Right hindlimb (tissue), 1 donor: ENCODE measurements at regions not wholly inside any gene's neighbourhood (a gene's known extent, or its start where the extent isn't known, plus 50 kb on each side); places are given as distances from the start of the nearest gene placed in this dataset.
"Not testable (repeated sequence)": the region's sequence is repeated elsewhere in the genome, so short reads cannot be mapped to it uniquely, and the experiment has no call there.

Experiments used
- DNase-seq: peaks from one replicate; pipeline ENCODE4 v3.0.0-alpha.2; 2018

DNA sequence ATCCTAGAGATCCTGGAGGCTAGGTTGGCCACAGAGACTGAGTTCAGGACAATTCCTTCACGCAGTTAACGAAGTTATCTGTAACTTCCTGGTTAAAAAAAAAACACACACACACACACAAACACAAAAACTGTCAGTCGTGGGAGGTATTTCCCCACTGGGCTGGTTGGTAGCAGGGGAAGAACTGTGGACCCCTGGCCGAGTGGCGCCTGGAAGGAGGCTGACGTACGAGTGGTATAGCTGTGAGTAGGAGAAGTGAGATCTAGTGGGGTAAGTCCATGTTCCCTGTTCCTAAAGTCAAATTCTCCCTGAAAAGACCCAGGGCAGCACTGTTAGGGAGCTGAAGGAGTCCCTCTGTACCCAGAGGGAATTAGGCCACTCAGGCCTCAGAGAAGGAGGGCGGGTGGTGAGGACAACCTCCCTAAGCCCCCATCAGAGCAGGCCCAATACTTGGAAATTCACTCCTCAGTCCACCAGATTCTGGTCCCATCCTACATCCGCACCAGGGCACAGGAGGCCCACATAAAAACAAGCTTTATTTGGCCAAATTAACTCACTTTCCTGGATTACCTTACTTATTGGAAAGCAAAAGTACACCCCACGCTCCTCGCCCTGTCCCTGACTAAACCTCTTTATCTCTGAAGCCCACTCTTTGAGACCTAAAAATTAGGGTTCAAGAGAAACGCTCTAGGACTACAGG, 108.3 kb upstream of the FOXD4L5 start:
- not testable (repeated sequence) for DNase-seq

DNA sequence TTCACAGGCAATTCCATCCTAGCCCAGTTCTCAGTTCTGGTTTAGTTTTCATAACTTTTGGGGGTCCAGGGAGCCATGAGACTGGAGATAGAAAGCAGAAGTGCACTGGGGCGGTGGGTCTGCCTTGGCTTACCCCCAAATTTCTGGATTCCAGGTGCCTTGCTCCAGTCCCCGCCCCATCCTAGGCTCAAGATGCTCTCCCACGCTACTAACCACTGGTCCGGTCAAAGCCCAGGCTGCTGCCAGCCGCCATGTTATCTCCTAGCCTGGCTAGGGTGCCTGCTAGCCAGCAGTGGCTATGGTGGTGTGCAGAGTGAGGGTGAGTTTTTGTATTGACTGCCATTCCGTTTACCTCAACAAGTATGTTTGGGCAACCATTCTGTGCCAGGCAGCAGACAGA, 107.6 kb upstream of the FOXD4L5 start:
- not testable (repeated sequence) for DNase-seq

DNA sequence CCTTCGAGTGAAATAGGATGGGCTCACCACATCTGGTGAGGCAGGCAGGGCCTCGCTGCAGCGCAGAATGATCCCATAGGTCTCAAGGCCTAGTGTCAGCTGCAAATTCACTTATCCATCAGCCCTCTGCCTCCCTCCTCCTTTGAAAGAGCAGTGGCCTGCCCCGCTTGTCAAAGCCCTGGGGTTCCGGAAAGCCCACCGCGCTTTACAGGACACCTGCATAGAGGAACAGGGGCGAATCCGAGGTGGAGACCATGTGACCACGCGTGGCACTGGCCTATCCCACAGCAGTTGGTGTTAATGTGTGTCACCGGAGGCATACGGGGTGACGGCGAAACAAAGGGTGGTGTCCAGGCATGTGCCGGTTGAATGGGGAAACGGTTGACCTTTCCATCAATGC, 104.7 kb upstream of the FOXD4L5 start:
- DNase-seq, result not testable (repeated sequence)

DNA sequence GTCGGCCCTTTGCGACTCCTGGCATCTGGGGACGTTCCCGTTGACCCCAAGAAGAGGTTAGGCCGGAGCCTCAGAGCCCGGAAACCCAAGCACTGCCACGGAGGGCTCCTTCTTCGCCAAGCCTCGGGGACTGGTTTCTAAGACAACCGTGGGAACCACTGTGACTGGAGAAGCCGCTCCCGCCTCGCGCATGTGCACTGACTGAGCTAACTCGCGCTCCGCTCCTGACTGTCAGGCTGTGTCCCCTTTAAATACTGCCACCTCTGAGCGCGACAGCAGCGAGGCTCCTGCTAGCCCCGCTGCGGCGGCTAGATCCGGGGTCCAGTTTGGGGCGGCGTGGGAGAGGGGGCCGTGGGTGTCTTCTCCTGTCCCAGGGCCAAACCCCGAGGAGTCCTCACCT, 104.2 kb upstream of the FOXD4L5 start:
- not testable (repeated sequence) for DNase-seq

DNA sequence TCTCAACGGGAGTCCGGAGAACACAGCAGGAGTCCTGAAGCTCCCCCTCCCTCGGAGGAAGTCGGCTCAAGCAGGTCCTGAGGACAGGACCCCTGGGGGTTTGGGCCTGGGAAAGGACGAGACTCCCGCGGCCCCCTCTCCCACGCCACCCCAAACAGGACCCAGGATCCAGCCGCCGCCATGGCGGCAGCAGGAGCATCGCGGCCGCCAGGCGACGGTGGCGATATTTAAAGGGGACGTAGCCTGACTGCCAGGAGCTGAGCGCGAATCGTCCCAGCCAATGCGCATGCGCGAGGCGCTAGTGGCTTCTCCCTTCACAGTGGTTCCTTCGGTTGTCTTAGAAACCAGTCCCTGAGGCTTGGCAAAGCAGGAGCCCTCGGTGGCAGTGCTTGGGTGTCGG, 101.7 kb upstream of the FOXD4L5 start:
- peak; percentile 74 for DNase-seq

DNA sequence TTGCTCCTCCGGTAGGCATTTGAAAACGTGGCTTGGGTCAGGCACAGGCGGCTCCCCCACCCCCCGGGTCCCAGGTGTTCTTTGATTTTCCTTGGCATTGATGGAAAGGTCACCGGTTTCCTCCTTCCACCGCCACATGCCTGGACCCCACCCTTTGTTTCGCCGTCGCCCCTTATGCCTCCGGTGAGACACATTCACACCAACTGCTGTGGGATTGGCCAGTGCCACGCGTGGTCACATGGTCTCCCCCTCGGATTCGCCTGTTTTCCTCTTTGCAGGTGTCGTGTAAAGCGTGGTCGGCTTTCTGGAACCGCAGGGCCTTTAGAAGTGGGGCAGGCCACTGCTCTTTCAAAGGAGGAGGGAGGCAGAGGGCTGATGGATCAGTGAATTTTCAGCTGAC, 101.2 kb upstream of the FOXD4L5 start:
- DNase-seq, result not testable (repeated sequence)

DNA sequence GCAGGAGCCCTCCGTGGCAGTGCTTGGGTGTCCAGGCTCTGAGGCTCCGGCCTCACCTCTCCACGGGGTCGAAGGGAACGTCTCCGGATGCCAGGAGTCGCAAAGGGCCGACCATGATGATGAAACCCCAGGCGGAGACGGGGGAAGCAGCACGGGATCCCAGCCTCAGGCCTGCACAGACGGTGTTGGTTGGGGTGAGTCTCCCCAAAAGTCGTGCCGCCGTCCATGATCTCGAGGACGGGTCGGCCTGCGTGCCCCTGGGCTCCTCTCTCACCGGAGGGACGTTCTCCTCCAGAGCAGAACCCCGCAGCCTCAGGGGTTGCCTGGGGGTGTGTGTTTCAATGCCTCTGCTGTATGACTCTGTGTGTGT, 100.6 kb upstream of the FOXD4L5 start:
- DNase-seq, result not testable (repeated sequence)

DNA sequence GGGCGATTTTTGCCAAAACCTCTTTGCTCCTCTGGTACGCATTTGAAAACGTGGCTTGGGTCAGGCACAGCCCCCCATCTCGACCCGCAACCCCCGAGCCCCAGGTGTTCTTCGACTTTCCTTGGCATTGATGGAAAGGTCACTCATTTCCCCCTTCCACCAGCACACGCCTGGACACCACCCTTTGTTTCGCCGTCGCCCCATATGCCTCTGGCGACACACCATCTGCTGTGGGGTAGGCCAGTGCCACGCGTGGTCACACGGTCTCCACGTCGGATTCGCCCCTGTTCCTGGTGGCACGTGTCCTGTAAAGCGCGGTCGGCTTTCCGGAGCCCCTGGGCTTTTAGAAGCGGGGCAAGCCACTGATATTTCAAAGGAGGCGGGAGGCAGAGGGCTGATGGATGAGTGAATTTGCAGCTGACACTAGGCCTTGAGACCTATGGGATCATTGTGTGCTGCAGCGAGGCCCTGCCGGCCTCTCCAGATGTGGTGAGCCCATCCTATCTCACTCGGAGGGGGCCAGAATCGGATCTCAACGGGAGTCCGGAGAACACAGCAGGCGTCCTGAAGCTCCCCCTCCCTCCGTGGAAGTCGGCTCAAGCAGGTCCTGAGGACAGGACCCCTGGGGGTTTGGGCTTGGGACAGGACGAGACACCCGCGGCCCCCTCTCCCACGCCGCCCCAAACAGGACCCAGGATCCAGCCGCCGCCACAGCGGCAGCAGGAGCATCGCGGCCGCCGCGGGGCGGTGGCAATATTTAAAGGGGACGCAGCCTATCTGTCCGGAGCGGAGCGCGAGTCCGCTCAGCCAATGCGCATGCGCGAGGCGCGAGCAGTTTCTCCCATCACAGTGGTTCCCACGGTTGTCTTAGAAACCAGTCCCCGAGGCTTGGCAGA, 100.0 kb upstream of the FOXD4L5 start:
- not testable (repeated sequence) for DNase-seq

DNA sequence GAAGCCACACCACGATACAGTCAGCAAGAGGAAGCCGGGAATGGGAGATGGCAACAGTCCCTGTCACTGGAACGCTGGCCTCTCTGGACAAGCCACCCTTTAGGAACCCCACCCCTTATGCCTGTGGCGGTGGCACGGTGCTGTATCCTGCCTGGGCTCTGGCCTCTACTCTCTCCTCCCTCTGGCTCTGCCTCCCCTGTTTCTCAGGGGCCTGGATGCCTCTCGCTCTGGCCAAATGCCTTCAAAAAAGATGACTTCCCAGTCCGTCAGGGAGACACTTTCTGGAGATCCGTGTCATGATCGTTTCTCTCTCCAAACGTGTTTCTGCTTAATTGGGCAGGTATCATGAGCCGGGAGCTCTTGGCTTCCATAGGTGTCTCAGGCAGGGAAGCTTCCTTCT, 99.1 kb upstream of the FOXD4L5 start:
- DNase-seq, result not testable (repeated sequence)

DNA sequence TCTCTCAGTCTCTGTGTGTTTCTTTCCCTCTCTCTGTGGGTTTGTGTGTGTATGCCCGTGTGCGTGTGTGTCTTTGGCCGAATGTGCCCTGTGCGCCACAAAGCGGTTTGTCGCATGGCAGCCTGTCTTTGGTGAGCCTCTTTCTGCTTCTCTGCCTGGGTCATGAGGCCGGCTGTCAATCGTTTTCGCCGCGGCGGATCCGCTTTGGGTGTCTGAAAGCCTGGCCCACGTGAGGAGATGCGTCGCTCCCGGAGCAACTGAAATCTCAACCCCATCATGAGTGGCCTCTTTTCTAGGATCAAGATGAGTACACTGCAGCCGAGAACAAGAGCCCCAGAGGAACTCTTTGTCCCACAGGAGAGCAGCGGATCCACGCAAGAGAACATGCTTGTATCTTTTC, 98.6 kb upstream of the FOXD4L5 start:
- not testable (repeated sequence) for DNase-seq

DNA sequence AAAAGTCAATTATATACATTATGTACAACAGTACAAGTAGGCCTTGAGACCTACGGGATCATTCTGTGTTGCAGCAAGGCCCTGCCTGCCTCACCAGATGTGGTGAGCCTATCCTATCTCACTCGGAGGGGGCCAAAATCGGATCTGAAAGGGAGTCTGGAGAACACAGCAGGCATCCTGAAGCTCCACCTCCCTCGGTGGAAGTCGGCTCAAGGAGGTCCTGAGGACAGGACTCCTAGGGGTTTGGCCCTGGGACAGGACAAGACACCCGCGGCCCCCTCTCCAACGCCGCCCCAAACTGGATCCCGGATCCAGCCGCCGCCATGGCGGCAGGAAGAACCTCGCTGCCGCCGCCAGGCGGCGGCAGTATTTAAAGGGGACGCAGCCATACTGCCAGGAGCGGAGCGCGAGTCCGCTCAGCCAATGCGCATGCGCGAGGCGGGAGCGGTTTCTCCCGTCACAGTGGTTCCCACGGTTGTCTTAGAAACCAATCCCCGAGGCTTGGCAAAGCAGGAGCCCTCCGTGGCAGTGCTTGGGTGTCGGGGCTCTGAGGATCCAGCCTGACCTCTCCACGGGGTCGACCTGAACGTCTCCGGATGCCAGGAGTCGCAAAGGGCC, 97.8 kb upstream of the FOXD4L5 start:
- not testable (repeated sequence) for DNase-seq
